Brain microvascular endothelial cell (primary cell): ENCODE measurements at regions not wholly inside any gene's neighbourhood (a gene's known extent, or its start where the extent isn't known, plus 50 kb on each side); places are given as distances from the start of the nearest gene placed in this dataset.

Source experiments
- DNase-seq: peaks from one replicate; pipeline ENCODE4 v3.0.0-alpha.2; 2020
- H3K27ac ChIP-seq: fragments of 250-450 bp; sonication (Bioruptor Pico); 2 replicates; pipeline ENCODE4 v1.5.1; 2020; ENCODE audit warnings: mild to moderate bottlenecking, moderate library complexity
- H3K27me3 ChIP-seq: fragments of 250-450 bp; sonication (Bioruptor Pico); replicated peaks from 2 replicates; pipeline ENCODE4 v1.5.1; 2020; ENCODE audit warnings: mild to moderate bottlenecking
- H3K36me3 ChIP-seq: fragments of 250-450 bp; sonication (Bioruptor Pico); replicated peaks from 2 replicates; pipeline ENCODE4 v1.5.1; 2020; ENCODE audit warnings: mild to moderate bottlenecking
- H3K4me3 ChIP-seq: 2 replicates; pipeline ENCODE4 v1.5.1; 2011; ENCODE audit warnings: low read depth, mild to moderate bottlenecking, control low read depth, low read length, moderate library complexity
- in situ Hi-C: cut with HindIII; loops from 2 replicates; pipeline ENCODE4 v1.10.0; 2017; ENCODE audit warnings: low sequenced_read_pairs, low pct_ligation_motif_present
- TF ChIP-seq, protein P1 (sequence below): IDR thresholded peaks from 2 replicates; pipeline ENCODE4 v1.5.1; 2011; ENCODE audit warnings: low read depth, mild to moderate bottlenecking, moderate library complexity, low read length, control low read depth, inconsistent platforms; ENCODE audit errors: missing control alignments

DNA sequence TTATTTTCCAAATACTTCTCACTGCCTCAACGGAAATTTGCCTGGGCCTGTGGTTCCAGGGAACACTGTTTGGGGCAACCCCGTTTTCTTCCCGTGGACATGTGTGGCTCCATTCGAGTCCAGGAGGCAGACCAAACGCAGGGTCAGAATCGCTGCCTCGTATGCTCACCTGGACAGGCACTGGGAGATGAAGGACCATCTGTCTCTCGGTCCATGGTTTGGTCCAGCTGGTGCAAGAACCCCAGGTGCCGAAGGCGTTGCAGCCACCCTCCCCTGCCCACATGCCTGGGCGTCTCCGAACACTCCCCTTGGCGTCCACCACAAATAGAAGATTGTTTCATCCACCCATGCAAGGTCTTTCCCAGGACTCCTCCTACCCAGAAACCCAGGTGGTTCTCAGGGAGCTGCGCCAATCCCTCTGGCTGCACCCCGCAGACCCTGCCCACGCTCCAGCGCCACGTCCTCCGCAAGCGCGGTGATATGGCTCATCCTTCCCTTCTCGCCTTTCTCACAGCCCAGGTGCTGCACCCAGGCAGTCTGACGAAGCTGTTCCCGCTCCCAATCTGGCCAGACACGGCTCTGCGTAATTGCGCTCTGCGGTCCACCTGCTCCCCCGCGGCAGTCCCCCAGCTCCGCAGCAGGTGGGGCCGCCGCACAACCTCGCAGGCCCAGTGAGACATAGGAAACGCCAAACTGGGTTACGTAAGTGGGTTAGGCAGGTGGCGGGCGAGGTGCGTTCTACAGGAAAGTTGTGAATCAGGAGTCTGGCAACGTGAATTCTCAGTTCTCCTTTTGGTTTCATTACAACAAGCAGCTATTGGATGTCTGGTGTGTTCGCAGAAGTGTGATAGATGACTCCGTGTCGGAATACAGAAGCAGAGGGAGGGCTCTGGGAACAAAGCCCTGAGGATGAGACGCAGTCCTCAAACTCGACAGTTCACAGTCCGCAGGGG, 146.2 kb upstream of the ECI2 start:
- TF ChIP-seq, protein P1, sequence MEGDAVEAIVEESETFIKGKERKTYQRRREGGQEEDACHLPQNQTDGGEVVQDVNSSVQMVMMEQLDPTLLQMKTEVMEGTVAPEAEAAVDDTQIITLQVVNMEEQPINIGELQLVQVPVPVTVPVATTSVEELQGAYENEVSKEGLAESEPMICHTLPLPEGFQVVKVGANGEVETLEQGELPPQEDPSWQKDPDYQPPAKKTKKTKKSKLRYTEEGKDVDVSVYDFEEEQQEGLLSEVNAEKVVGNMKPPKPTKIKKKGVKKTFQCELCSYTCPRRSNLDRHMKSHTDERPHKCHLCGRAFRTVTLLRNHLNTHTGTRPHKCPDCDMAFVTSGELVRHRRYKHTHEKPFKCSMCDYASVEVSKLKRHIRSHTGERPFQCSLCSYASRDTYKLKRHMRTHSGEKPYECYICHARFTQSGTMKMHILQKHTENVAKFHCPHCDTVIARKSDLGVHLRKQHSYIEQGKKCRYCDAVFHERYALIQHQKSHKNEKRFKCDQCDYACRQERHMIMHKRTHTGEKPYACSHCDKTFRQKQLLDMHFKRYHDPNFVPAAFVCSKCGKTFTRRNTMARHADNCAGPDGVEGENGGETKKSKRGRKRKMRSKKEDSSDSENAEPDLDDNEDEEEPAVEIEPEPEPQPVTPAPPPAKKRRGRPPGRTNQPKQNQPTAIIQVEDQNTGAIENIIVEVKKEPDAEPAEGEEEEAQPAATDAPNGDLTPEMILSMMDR = peak; percentile 41
- DNase-seq = peak; percentile 39
- Histone ChIP-seq H3K27me3 (peaks cover 8% of the 10 kb centered on the region), H3K36me3 (no peaks in the 10 kb centered on the region), H3K27ac (no peak overlapping the region), H3K4me3 (peak overlapping the region; percentile 26)
- in situ Hi-C loops = no loop called here

DNA sequence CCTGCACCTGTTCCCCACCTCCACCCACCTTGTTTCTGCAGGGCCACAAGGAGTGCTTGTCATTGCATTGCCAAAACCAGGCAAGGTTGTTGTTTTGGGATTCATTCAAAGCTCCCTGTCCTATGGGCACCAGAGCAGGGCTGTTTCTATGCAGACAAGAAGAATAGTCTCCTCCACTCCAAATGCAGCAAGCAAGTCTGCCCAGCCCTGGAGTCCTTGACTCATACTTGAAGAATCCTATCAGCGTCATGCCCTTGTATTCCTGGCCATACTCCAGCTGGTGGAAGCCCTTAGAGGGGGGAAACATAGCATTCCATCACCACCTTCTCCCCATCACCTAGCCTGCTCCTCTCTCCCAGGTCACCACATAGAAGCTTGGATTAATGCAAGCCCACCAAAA, 145.3 kb upstream of the ECI2 start:
- peak; percentile 85 for DNase-seq
- in situ Hi-C loops = no loop called here
- no peak overlapping the region for H3K27ac ChIP-seq

DNA sequence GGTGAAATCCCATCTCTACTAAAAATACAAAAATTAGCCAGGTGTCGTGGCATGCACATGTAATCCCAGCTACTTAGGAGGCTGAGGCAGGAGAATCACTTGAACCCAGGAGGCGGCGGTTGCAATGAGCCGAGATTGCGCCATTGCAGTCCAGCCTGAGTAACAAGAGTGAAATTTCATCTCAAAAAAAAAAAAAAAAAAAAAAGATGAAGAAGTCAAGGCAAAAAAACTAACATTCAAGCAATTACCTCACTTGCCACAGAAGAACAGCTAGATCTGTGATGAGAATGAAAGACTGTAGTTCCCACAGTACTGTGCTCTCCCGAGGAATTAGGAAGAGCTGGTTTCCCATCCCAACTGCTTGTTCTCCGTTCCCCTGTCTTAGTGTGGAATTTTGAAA, 144.7 kb upstream of the ECI2 start:
- no peak overlapping the region for H3K27ac ChIP-seq
- TF ChIP-seq, protein P1 = no peak
- H3K4me3 ChIP-seq = no peak overlapping the region
- peaks cover 8% of the 10 kb centered on the region for H3K27me3 ChIP-seq
- no peak for DNase-seq
- in situ Hi-C loops = no loop called here
- no peaks in the 10 kb centered on the region for H3K36me3 ChIP-seq

More for the DNA sequence above, 145.3 kb upstream of the ECI2 start:
- Histone ChIP-seq H3K4me3 (no peak overlapping the region), H3K27me3 (peaks cover 8% of the 10 kb centered on the region), H3K36me3 (no peaks in the 10 kb centered on the region)
- TF ChIP-seq, protein P1 = no peak

DNA sequence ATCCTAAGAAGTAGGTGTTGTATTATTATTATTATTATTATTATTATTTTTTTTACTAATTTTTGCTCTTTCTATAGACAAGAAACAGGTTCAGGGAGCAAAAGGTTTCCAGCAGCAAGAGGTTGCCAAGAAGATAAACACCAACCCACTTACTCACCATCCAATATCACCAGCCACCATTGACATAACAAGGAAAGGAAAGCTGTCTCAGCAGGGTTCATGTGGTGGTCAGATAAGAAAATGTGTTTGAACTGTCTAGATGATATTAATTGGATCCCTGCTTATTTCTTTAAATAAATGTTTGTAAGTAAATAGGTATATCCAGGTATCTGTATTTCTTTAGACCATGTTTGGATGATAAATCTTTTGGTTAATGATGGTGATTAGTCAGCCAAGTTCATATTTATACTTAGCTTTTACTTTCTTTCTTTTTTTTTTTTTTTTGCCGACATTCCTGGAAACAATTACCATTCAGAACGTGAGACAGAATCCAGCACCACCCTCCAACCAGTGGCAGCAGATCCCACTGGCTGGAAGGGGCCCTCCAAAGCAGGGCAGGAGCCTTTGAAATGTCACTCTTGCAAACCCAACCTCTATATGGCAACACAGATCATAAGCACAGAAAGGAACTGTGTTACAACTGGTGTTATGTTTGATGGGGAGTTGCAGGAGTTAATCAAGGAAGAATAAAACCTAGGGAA, 139.2 kb upstream of the ECI2 start:
- DNase-seq = peak; percentile 77

DNA sequence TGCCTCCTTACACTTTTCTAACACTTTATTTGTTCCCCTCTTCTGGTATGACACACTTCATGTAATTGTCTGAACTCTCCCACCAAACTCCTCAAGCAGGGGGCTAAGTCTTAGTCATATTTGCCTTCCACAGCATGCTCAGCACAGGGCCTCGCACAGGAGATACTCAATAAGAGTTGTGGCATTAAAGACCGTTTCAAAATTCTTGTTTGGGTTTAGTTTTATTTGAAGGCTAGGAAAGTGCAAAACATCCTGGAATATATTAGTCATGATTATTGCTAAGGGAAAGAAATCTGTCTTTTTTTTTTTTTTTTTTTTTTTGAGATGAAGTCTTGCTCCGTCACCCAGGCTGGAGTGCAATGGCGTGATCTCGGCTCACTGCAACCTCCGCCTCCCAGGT, 137.6 kb upstream of the ECI2 start:
- in situ Hi-C loops = no loop called here
- Histone ChIP-seq H3K27me3 (no peaks in the 10 kb centered on the region), H3K27ac (no peak overlapping the region), H3K36me3 (no peaks in the 10 kb centered on the region), H3K4me3 (no peak overlapping the region)
- TF ChIP-seq, protein P1 = no peak
- no peak for DNase-seq

More for the DNA sequence above, 139.2 kb upstream of the ECI2 start:
- TF ChIP-seq, protein P1 = no peak
- H3K4me3 ChIP-seq = no peak overlapping the region
- H3K27ac ChIP-seq = no peak overlapping the region
- H3K27me3 ChIP-seq = no peaks in the 10 kb centered on the region
- in situ Hi-C loops = no loop called here
- H3K36me3 ChIP-seq = no peaks in the 10 kb centered on the region
